K562 (cell line): ENCODE measurements at regions not wholly inside any gene's neighbourhood (a gene's known extent, or its start where the extent isn't known, plus 50 kb on each side); places are given as distances from the start of the nearest gene placed in this dataset.

ENCODE experiments used
- ATAC-seq: fragments of 200-7000 bp; cut with Tn5 transposase; 3 replicates; pipeline ENCODE4 v1.9.1; 2020; ENCODE audit warnings: moderate library complexity
- BruUV-seq: library from RNA; stranded (reverse); fragments of 400-500 nt; replicated peaks from 2 replicates; lab custom pipeline; 2021; lab: Mats Ljungman, UMichigan
- CTCF ChIA-PET: fragments of 300-600 bp; formaldehyde crosslinking; extraction: SDS; loops from one replicate; lab custom pipeline; 2021; ENCODE audit warnings: low intra/inter-chr PET ratio; lab: Yijun Ruan, JAX
- POLR2A ChIA-PET: fragments of 300-600, 350-650 bp; sonication (Branson Sonifier 250); formaldehyde crosslinking; extraction: SDS; loops from one replicate; lab custom pipeline; 2021; ENCODE audit warnings: antibody characterized with exemption, inconsistent platforms; lab: Yijun Ruan, JAX
- DNase-seq, 4 experiments: peaks; one replicate each; pipeline versions ENCODE4 v3.0.0 to v3.0.0-alpha.2; 2011 to 2018; ENCODE audit warnings: low spot score in 3 of 4, mixed read lengths in 3 of 4; ENCODE audit errors: extremely low read depth in 1 of 4
- FAIRE-seq: peaks from 2 replicates; lab custom pipeline; 2011; peaks lifted over from hg19 to GRCh38; lab: Jason Lieb, UNC
- H2AFZ ChIP-seq: 2 replicates; pipeline ENCODE4 v1.6.0; 2011; ENCODE audit warnings: low read depth, low read length, control low read depth, inconsistent platforms
- H3K27ac ChIP-seq: fragments of 200-600 bp; 3 replicates; pipeline ENCODE4 v1.8.0; 2011; ENCODE audit warnings: low read depth, mild to moderate bottlenecking, control low read depth, inconsistent platforms, low read length, moderate library complexity, mixed read lengths; ENCODE audit errors: extremely low read depth
- H3K27me3 ChIP-seq, 2 experiments: fragments of 300-600 bp in 1 of 2; 2 replicates in 1 of 2; 3 replicates in 1 of 2; pipeline versions ENCODE4 v1.6.0 to v1.8.0; 2011; ENCODE audit warnings: inconsistent platforms in 2 of 2, low read length in 2 of 2, mild to moderate bottlenecking in 1 of 2, mixed read lengths in 1 of 2, moderate library complexity in 1 of 2; ENCODE audit not compliant: control insufficient read depth in 2 of 2, insufficient read depth in 2 of 2
- H3K36me3 ChIP-seq: fragments of 300-600 bp; 3 replicates; pipeline ENCODE4 v1.8.0; 2011; ENCODE audit warnings: mild to moderate bottlenecking, low read length, inconsistent platforms; ENCODE audit not compliant: control insufficient read depth, insufficient read depth
- H3K4me1 ChIP-seq, 2 experiments: fragments of 200-600 bp in 1 of 2; replicated peaks in 1 of 2; 2 replicates in 1 of 2; 3 replicates in 1 of 2; pipeline versions ENCODE4 v1.5.1 to v1.8.0; 2011; ENCODE audit warnings: inconsistent platforms in 2 of 2, low read length in 2 of 2, mild to moderate bottlenecking in 1 of 2, mixed read lengths in 1 of 2, moderate library complexity in 1 of 2; ENCODE audit not compliant: control insufficient read depth in 2 of 2, insufficient read depth in 2 of 2
- H3K4me2 ChIP-seq: 2 replicates; pipeline ENCODE4 v1.6.1; 2011; ENCODE audit warnings: low read length, control low read depth, inconsistent platforms, mixed read lengths; ENCODE audit not compliant: insufficient read depth
- H3K4me3 ChIP-seq: fragments of 200-600 bp; sonication (generic), shearing (Covaris generic); 2 replicates; pipeline ENCODE4 v1.5.1; 2016; ENCODE audit warnings: control low read depth, inconsistent platforms
- H3K79me2 ChIP-seq: fragments of 200-600 bp; 3 replicates; pipeline ENCODE4 v1.8.0; 2011; ENCODE audit warnings: low read length, inconsistent platforms; ENCODE audit not compliant: control insufficient read depth, insufficient read depth
- H3K9ac ChIP-seq, 2 experiments: 2 replicates each; pipeline versions ENCODE4 v1.6.0 to v1.6.1; 2011; ENCODE audit warnings: low read depth in 2 of 2, low read length in 2 of 2, control low read depth in 1 of 2, inconsistent platforms in 1 of 2, mild to moderate bottlenecking in 1 of 2, mixed read lengths in 1 of 2; ENCODE audit not compliant: insufficient read depth in 1 of 2
- H3K9me1 ChIP-seq: one replicate; pipeline ENCODE4 v1.6.0; 2011; ENCODE audit warnings: inconsistent platforms, mild to moderate bottlenecking, low read length, moderate library complexity; ENCODE audit not compliant: control insufficient read depth, insufficient read depth
- H3K9me3 ChIP-seq: replicated peaks from 2 replicates; pipeline ENCODE4 v1.5.1; 2011; ENCODE audit warnings: low read depth, low read length, inconsistent platforms; ENCODE audit not compliant: control insufficient read depth, insufficient read depth
- H4K20me1 ChIP-seq: replicated peaks from 2 replicates; pipeline ENCODE4 v1.6.1; 2011; ENCODE audit warnings: low read length, inconsistent platforms, mixed read lengths; ENCODE audit not compliant: control insufficient read depth, insufficient read depth
- CBX3 ChIP-seq, 2 experiments: IDR thresholded peaks; 1 replicate in 1 of 2; 2 replicates in 1 of 2; pipeline ENCODE4 v1.6.1; 2012; ENCODE audit warnings: inconsistent platforms in 2 of 2, low read length in 2 of 2, borderline replicate concordance in 1 of 2, control low read depth in 1 of 2
- COPS2 ChIP-seq: fragments of 450-650 bp; conservative IDR thresholded peaks from 2 replicates; pipeline ENCODE4 v1.6.1; 2016; ENCODE audit warnings: mild to moderate bottlenecking, moderate library complexity
- CREB3 ChIP-seq: fragments of 450-650 bp; conservative IDR thresholded peaks from 2 replicates; pipeline ENCODE4 v1.6.1; 2016; ENCODE audit warnings: missing genetic modification characterization, low read depth, mild to moderate bottlenecking, missing compliant biosample characterization, moderate library complexity
- FOS ChIP-seq: IDR thresholded peaks from 3 replicates; pipeline ENCODE4 v1.6.1; 2011; ENCODE audit not compliant: insufficient read length; ENCODE audit errors: extremely low read depth
- FOXJ2 ChIP-seq: fragments of 200-800 bp; sonication (Bioruptor generic); IDR thresholded peaks from 2 replicates; pipeline ENCODE4 v1.6.1; 2016; ENCODE audit warnings: missing genetic modification characterization, missing compliant biosample characterization
- HDAC8 ChIP-seq: fragments of 450-650 bp; IDR thresholded peaks from 2 replicates; pipeline ENCODE4 v1.6.1; 2016; ENCODE audit warnings: mild to moderate bottlenecking, missing genetic modification characterization, moderate library complexity, missing compliant biosample characterization
- HNRNPLL ChIP-seq: fragments of 200-400 bp; formaldehyde crosslinking; IDR thresholded peaks from 2 replicates; pipeline ENCODE4 v1.6.1; 2017; ENCODE audit warnings: low read length, low read depth, mild to moderate bottlenecking; ENCODE audit not compliant: poor library complexity, severe bottlenecking
- TCF15 ChIP-seq: fragments of 250-450 bp; sonication (Bioruptor Pico); IDR thresholded peaks from 2 replicates; pipeline ENCODE4 v1.8.0; 2022; ENCODE audit warnings: moderate library complexity, mild to moderate bottlenecking, inconsistent platforms
- ZBTB49 ChIP-seq: sonication (generic); formaldehyde crosslinking; IDR thresholded peaks from 2 replicates; pipeline ENCODE4 v1.8.0; 2022; ENCODE audit warnings: missing genetic modification reagents, mild to moderate bottlenecking, borderline replicate concordance
- ZFP91 ChIP-seq: sonication (generic); formaldehyde crosslinking; IDR thresholded peaks from 2 replicates; pipeline ENCODE4 v1.8.0; 2022; ENCODE audit warnings: mild to moderate bottlenecking, missing genetic modification reagents
- ZNF79 ChIP-seq: fragments of 250-450 bp; sonication (Bioruptor Pico); IDR thresholded peaks from 2 replicates; pipeline ENCODE4 v1.4.0; 2020; ENCODE audit warnings: low read depth, mild to moderate bottlenecking, moderate library complexity
- WGBS: fragments of 100-300 bp; shearing (Covaris generic); methylation state at CpG from one replicate; pipeline ENCODE4 v1.1.6; 2016; ENCODE audit warnings: low coverage, mixed read lengths; ENCODE audit not compliant: insufficient coverage; ENCODE audit errors: missing lambda C conversion rate; 5-methylcytosine and 5-hydroxymethylcytosine counted together
- in situ Hi-C: fragments of 300-500 bp; cut with MboI; formaldehyde crosslinking; loops from 4 replicates; pipeline ENCODE4 v1.15.0; 2018; ENCODE audit warnings: inconsistent platforms, mixed read lengths
- intact Hi-C: fragments of 100-400 bp; cut with micrococcal nuclease; formaldehyde crosslinking; loops from 2 replicates; pipeline ENCODE4 v1.14.2; 2022

GRCh38 chr18:28743115-28743514 is 566.2 kb upstream of the CDH2 start:
- in situ Hi-C loops = no loop called here
- H3K9ac ChIP-seq = no peak overlapping the region
- no peak overlapping the region for H3K27ac ChIP-seq
- H3K27me3 ChIP-seq = no peaks in the 10 kb centered on the region
- BruUV-seq = no TSS peak
- H2AFZ ChIP-seq = no peak overlapping the region
- TF ChIP-seq CBX3 (IDR thresholded peaks at IDR 0.05; ENCODE audit: borderline replicate concordance in 1 of 2, low read length in 2 of 2) (no peak), FOXJ2 (tag) (no peak)
- TF ChIP-seq, all 486 proteins: peak for 0
- no peaks in the 10 kb centered on the region; the same call in 1 of the 2 replicates for H3K9me3 ChIP-seq
- no peaks in the 10 kb centered on the region for H4K20me1 ChIP-seq
- WGBS = 1% methylated on average over 4 of the region's 4 CpGs
- CTCF ChIA-PET = no interaction called here
- DNase-seq (no peak), ATAC-seq (no peak), FAIRE-seq (no peak)
- POLR2A ChIA-PET = no interaction called here
- H3K79me2 ChIP-seq = no peaks in the 10 kb centered on the region
- H3K36me3 ChIP-seq = no peaks in the 10 kb centered on the region
- H3K9me1 ChIP-seq = no peaks in the 10 kb centered on the region
- no peak overlapping the region for H3K4me2 ChIP-seq
- H3K4me1 ChIP-seq = no peaks in the 10 kb centered on the region
- H3K4me3 ChIP-seq = no peak overlapping the region
- intact Hi-C loops = no loop called here

DNA sequence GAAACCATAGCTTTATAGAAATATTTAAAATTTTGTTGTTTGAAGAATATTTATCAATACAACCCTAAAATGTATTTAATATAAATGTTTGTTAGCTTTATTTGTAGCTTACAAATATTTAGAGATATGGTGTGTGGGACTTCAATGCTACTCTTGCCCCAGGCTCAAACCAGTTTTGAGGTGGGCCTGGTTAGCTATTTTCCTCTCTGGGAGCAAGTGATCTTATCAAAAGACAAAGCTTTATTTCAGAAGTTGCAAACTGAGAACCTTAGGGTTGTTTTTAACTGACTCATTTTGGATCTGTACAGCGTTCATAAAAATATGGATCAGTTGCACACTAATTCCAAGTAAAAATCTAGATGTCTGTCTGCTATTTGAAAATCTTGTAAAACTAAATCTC is 563.6 kb upstream of the CDH2 start:
- intact Hi-C loops = no loop called here
- no peak overlapping the region for H2AFZ ChIP-seq
- H3K36me3 ChIP-seq = no peaks in the 10 kb centered on the region
- ATAC-seq (no peak), FAIRE-seq (no peak), DNase-seq (no peak)
- 0% methylated on average over 1 of the region's 1 CpG for WGBS
- ChIA-PET CTCF (no interaction called here), POLR2A (no interaction called here)
- no peaks in the 10 kb centered on the region for H3K9me3 ChIP-seq
- no peaks in the 10 kb centered on the region for H3K4me1 ChIP-seq
- no peak overlapping the region for H3K27ac ChIP-seq
- no peaks in the 10 kb centered on the region for H3K79me2 ChIP-seq
- in situ Hi-C loops = no loop called here
- no peaks in the 10 kb centered on the region for H4K20me1 ChIP-seq
- H3K27me3 ChIP-seq = no peaks in the 10 kb centered on the region
- BruUV-seq = no TSS peak
- no peak overlapping the region for H3K4me3 ChIP-seq
- H3K9ac ChIP-seq = no peak overlapping the region
- H3K9me1 ChIP-seq = no peaks in the 10 kb centered on the region
- no peak overlapping the region for H3K4me2 ChIP-seq
- no peak for TF ChIP-seq TCF15 (CRISPR knock-in tag)
- no peak for TF ChIP-seq CREB3
- TF ChIP-seq HNRNPLL = no peak
- no peak for TF ChIP-seq HDAC8
- TF ChIP-seq ZNF79 (CRISPR knock-in tag) = no peak
- TF ChIP-seq ZBTB49 (CRISPR knock-in tag) = no peak
- TF ChIP-seq FOS = no peak
- TF ChIP-seq ZFP91 = no peak
- TF ChIP-seq COPS2 = no peak
